ENCODE measurements at regions not wholly inside any gene's neighbourhood (a gene's known extent, or its start where the extent isn't known, plus 50 kb on each side); places are given as distances from the start of the nearest gene placed in this dataset.

DNA sequence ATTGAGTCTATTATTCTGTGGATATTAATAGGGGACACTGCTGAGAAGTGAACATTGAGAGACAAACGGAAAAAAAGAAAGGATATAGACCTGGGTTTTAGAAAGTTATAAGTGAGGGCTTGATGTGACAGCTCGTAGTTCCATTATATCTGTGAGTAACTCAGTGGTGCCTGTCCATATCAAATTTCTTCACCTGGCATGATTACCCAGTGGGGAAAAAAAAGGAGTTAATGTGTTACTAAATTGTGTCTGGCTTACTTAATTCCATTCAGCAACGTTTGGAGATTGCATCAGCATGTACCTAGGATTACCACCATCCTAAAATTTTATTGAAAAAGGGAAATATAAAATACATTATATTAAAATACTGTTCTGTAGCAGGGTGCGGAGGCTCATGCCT lies 1249.9 kb downstream of the SLC16A7 start:
- intact Hi-C loops (cut with micrococcal nuclease): no loop called here
- Mint-ChIP-seq H3K36me3 (no peaks in the 10 kb centered on the region), H3K4me3 (no peak overlapping the region), H3K9me3 (peaks cover 0 to 7% (median 4%) of the 10 kb centered on the region in 7 donors), H3K4me1 (no peaks in the 10 kb centered on the region), H3K27me3 (ENCODE audit: low read depth in 3 of 3) (no peaks in the 10 kb centered on the region), H3K27ac (no peak overlapping the region)
- H3K9me3 ChIP-seq (replicated peaks in 1 of 2; ENCODE audit: control insufficient read depth in 1 of 2, insufficient read depth in 1 of 2, low read length in 2 of 2): peaks cover 0 to 3% of the 10 kb centered on the region in 2 donors
- H3K4me2 ChIP-seq (replicated peaks; ENCODE audit: extremely low read depth, low read length, poor library complexity, severe bottlenecking): no peak overlapping the region
- H3K27ac ChIP-seq (ENCODE audit: low read depth in 1 of 2, low read length in 2 of 2): no peak overlapping the region
- WGBS (ENCODE audit: insufficient coverage): no CpG with 5 or more reads among the region's 4 CpGs
- no peaks in the 10 kb centered on the region for H4K20me1 ChIP-seq (ENCODE audit: insufficient read depth, low read length)
- TF ChIP-seq, protein P1, sequence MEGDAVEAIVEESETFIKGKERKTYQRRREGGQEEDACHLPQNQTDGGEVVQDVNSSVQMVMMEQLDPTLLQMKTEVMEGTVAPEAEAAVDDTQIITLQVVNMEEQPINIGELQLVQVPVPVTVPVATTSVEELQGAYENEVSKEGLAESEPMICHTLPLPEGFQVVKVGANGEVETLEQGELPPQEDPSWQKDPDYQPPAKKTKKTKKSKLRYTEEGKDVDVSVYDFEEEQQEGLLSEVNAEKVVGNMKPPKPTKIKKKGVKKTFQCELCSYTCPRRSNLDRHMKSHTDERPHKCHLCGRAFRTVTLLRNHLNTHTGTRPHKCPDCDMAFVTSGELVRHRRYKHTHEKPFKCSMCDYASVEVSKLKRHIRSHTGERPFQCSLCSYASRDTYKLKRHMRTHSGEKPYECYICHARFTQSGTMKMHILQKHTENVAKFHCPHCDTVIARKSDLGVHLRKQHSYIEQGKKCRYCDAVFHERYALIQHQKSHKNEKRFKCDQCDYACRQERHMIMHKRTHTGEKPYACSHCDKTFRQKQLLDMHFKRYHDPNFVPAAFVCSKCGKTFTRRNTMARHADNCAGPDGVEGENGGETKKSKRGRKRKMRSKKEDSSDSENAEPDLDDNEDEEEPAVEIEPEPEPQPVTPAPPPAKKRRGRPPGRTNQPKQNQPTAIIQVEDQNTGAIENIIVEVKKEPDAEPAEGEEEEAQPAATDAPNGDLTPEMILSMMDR (IDR thresholded peaks at IDR 0.05): no peak
- H3K79me2 ChIP-seq (ENCODE audit: insufficient read depth, low read length): no peaks in the 10 kb centered on the region
- no peak overlapping the region for H3K4me3 ChIP-seq (replicated peaks in 1 of 3; ENCODE audit: low read depth in 2 of 3, low read length in 3 of 3)
- no peaks in the 10 kb centered on the region for H3K36me3 ChIP-seq (replicated peaks in 1 of 2; ENCODE audit: control insufficient read depth in 1 of 2, insufficient read depth in 2 of 2, low read length in 2 of 2)
- H2AFZ ChIP-seq (ENCODE audit: insufficient read depth, low read depth, low read length, poor library complexity, severe bottlenecking): no peak overlapping the region
- H3K9ac ChIP-seq (ENCODE audit: insufficient read depth, low read length, poor library complexity, severe bottlenecking): no peak overlapping the region
- H3K27me3 ChIP-seq (ENCODE audit: control insufficient read depth in 2 of 2, insufficient read depth in 2 of 2, low read length in 2 of 2): no peaks in the 10 kb centered on the region
- DNase-seq: no peak
- H3K4me1 ChIP-seq (ENCODE audit: control insufficient read depth in 1 of 2, insufficient read depth in 2 of 2, low read length in 2 of 2): no peaks in the 10 kb centered on the region

- intact Hi-C loops (cut with micrococcal nuclease): no loop called here
- no peak overlapping the region for H3K9ac ChIP-seq (ENCODE audit: insufficient read depth, low read length, poor library complexity, severe bottlenecking)
- no peak for DNase-seq
- no peaks in the 10 kb centered on the region for H3K36me3 Mint-ChIP-seq
- 90% methylated on average over 2 of the region's 4 CpGs for WGBS (ENCODE audit: insufficient coverage)
- H3K4me3 Mint-ChIP-seq: no peak overlapping the region
- H3K4me1 Mint-ChIP-seq: no peaks in the 10 kb centered on the region
- no peaks in the 10 kb centered on the region for H3K27me3 Mint-ChIP-seq (ENCODE audit: low read depth in 3 of 3)
- H4K20me1 ChIP-seq (ENCODE audit: insufficient read depth, low read length): no peaks in the 10 kb centered on the region
- no peaks in the 10 kb centered on the region for H3K27me3 ChIP-seq (ENCODE audit: control insufficient read depth in 2 of 2, insufficient read depth in 2 of 2, low read length in 2 of 2)
- H3K79me2 ChIP-seq (ENCODE audit: insufficient read depth, low read length): no peaks in the 10 kb centered on the region
- no peak overlapping the region for H2AFZ ChIP-seq (ENCODE audit: insufficient read depth, low read depth, low read length, poor library complexity, severe bottlenecking)
- H3K9me3 Mint-ChIP-seq: peaks cover 0 to 8% (median 4%) of the 10 kb centered on the region in 7 donors
- peaks cover 0 to 3% of the 10 kb centered on the region in 2 donors for H3K9me3 ChIP-seq (replicated peaks in 1 of 2; ENCODE audit: control insufficient read depth in 1 of 2, insufficient read depth in 1 of 2, low read length in 2 of 2)
- H3K36me3 ChIP-seq (replicated peaks in 1 of 2; ENCODE audit: control insufficient read depth in 1 of 2, insufficient read depth in 2 of 2, low read length in 2 of 2): no peaks in the 10 kb centered on the region
- no peak overlapping the region for H3K4me2 ChIP-seq (replicated peaks; ENCODE audit: extremely low read depth, low read length, poor library complexity, severe bottlenecking)
- TF ChIP-seq, protein P1 (IDR thresholded peaks at IDR 0.05): no peak
- no peak overlapping the region for H3K4me3 ChIP-seq (replicated peaks in 1 of 3; ENCODE audit: low read depth in 2 of 3, low read length in 3 of 3)
- no peaks in the 10 kb centered on the region for H3K4me1 ChIP-seq (ENCODE audit: control insufficient read depth in 1 of 2, insufficient read depth in 2 of 2, low read length in 2 of 2)
- H3K27ac Mint-ChIP-seq: no peak overlapping the region
- H3K27ac ChIP-seq (ENCODE audit: low read depth in 1 of 2, low read length in 2 of 2): no peak overlapping the region
These were observed 1251.5 kb downstream of the SLC16A7 start for GRCh38 chr12:60847281-60847680.

Data from CD14-positive monocyte (primary cell).